Transverse colon (tissue), 4 donors: ENCODE measurements at regions not wholly inside any gene's neighbourhood (a gene's known extent, or its start where the extent isn't known, plus 50 kb on each side); places are given as distances from the start of the nearest gene placed in this dataset.
A peak's percentile ranks its signal among the peaks of the same experiment; 100 is the strongest.

Experiments
- DNase-seq: peaks from one replicate; pipeline ENCODE4 v3.0.0-alpha.2; 2019
- H3K27ac ChIP-seq, 4 donors: fragments of 200-600 bp; sonication (generic); 2 replicates each; pipeline ENCODE4 v1.5.1; 2016 to 2018; ENCODE audit warnings: inconsistent platforms in 4 of 4
- H3K27me3 ChIP-seq: fragments of 200-600 bp; sonication (generic); 2 replicates; pipeline ENCODE4 v1.5.1; 2017; ENCODE audit warnings: inconsistent platforms
- H3K36me3 ChIP-seq, 4 donors: fragments of 200-600 bp; sonication (generic); 2 replicates each; pipeline ENCODE4 v1.5.1; 2017 to 2019; ENCODE audit warnings: inconsistent platforms in 4 of 4
- H3K4me1 ChIP-seq, 4 donors: fragments of 200-600 bp; sonication (generic); 2 replicates each; pipeline ENCODE4 v1.5.1; 2017 to 2020; ENCODE audit warnings: inconsistent platforms in 4 of 4
- H3K4me3 ChIP-seq, 4 donors: fragments of 200-600 bp; sonication (generic); 1 replicate in 1 of 4; 2 replicates in 3 of 4; pipeline versions ENCODE4 v1.5.1 to v1.6.1; 2017 to 2019; ENCODE audit warnings: inconsistent platforms in 4 of 4
- H3K9me3 ChIP-seq, 2 donors: fragments of 200-600 bp; sonication (generic); 2 replicates each; pipeline ENCODE4 v1.5.1; 2017 to 2019; ENCODE audit warnings: inconsistent platforms in 2 of 2
- EP300 ChIP-seq: sonication (generic); formaldehyde crosslinking; IDR thresholded peaks from one replicate; pipeline ENCODE4 v1.6.1; 2017; ENCODE audit warnings: antibody characterized with exemption, low read depth
- POLR2A ChIP-seq: fragments of 450-650 bp; IDR thresholded peaks from one replicate; pipeline ENCODE4 v1.6.1; 2016; ENCODE audit warnings: antibody characterized with exemption, mild to moderate bottlenecking, moderate library complexity
- POLR2AphosphoS5 ChIP-seq, 3 donors: sonication (generic); formaldehyde crosslinking; IDR thresholded peaks; one replicate each; pipeline ENCODE4 v1.6.1; 2016; ENCODE audit warnings: antibody characterized with exemption in 3 of 3
- WGBS, 2 donors: methylation state at CpG; one replicate each; pipeline ENCODE4 v1.1.5; 2018; ENCODE audit warnings: low coverage in 1 of 2; 5-methylcytosine and 5-hydroxymethylcytosine counted together
- in situ Hi-C, 4 donors: fragments of 200-750 bp; cut with MboI; loops; one replicate each; pipeline versions ENCODE4 v1.15.0 to v1.15.1; 2017; ENCODE audit warnings: low sequenced_read_pairs in 3 of 4, low pct_ligation_motif_present in 1 of 4, low pct_unique_long_range_greater_than_20kb in 1 of 4
- intact Hi-C: fragments of 100-400 bp; cut with DNase I; formaldehyde crosslinking; loops from one replicate; pipeline ENCODE4 v1.15.1; 2023; ENCODE audit warnings: low total_unique reads
- TF ChIP-seq, protein P1 (sequence below), 5 experiments: fragments of 200-600 bp in 3 of 5; fragments of 450-650 bp in 2 of 5; sonication (generic) in 3 of 5; IDR thresholded peaks; 1 replicate in 2 of 5; 2 replicates in 3 of 5; pipeline ENCODE4 v1.5.1; 2016 to 2017; ENCODE audit warnings: antibody characterized with exemption in 5 of 5, inconsistent platforms in 3 of 5, mild to moderate bottlenecking in 2 of 5, moderate library complexity in 1 of 5

DNA sequence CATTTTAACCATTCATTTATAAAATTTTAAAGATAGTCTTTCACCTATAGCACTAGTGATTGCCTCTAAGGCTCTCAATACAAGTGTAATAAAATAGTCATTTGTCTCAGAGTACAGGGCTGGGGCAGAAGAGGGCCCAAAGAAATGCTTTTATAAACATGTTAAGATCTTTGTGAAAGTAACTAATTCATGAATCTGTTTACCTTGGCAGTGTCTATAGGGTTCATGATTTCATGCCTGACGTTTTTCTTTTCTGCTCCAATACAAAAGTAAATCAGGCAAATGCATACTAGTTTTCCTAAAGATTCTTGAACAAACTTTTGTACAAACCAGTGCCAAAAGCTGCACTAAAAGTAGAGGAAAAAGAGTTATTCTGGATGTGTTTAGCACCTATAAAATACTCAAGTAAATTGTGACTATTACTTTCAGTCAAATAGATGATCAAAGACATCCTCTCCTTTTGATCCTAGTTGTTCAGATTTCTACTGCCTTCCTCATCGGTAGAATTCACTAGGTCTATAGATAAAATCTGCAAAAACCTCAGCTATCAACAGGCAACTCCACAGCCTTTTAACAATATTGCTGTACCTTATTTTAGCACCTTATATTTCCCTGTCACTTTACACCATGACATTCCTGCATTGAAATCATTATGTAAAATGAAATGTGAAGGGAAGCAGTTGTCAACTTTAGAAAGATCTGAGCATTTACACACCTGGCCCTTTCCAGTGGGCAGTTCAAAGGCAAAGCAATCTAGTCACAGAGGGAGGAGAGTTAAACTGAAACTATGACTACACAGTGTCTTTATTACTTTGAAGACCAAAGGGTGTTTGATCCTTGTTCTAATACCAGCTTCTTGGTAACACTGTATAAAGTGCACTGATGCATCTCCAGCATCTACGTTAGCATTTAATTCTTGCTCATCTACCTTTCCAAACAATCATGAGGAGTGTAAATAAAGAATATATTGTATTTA lies 100.0 kb upstream of the MED13 start:
- Histone ChIP-seq H3K36me3 (no peaks in the 10 kb centered on the region), H3K27ac (peak overlapping the region; percentile 80 to 91 (median 86)), H3K9me3 (no peaks in the 10 kb centered on the region), H3K27me3 (no peaks in the 10 kb centered on the region), H3K4me3 (no peak overlapping the region), H3K4me1 (peaks cover 0 to 25% (median 10%) of the 10 kb centered on the region in 4 donors)
- no peak for TF ChIP-seq EP300
- TF ChIP-seq POLR2AphosphoS5 (IDR thresholded peaks at IDR 0.05) = peak in 2 of 3 donors; percentile 38 to 69
- in situ Hi-C loops (no loop called here), intact Hi-C loops (no loop called here)
- WGBS, 2 donors = 21 to 35% methylated on average over 2 to 3 of the region's 3 CpGs
- DNase-seq = peak; percentile 30

DNA sequence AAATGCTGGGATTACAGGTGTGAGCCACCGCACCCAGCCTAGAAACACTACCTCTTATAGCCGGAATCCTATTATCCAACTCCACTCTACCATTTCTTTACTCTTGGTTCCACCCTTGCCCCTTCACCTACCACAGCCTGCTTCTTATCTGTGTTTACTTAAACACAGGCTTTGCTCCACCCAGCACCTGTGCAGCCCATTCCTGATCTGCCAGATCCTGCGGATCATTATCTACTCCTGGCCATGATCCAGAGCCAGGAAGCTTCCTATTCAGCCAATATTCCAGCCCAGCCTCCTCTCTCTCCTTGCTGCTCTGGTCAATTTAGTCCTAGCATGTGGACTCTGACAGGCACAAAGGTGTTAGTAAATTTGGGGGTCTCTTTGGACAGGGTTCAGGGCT lies 98.8 kb upstream of the MED13 start:
- H3K36me3 ChIP-seq = no peaks in the 10 kb centered on the region
- TF ChIP-seq POLR2A = no peak
- peak; percentile 11 for TF ChIP-seq EP300
- peak in 2 of 3 donors; percentile 73 to 80 for TF ChIP-seq POLR2AphosphoS5 (IDR thresholded peaks at IDR 0.05)
- H3K9me3 ChIP-seq = no peaks in the 10 kb centered on the region
- H3K27me3 ChIP-seq = no peaks in the 10 kb centered on the region
- WGBS, 2 donors = 56% methylated on average over 3 of the region's 3 CpGs; no CpG with 5 or more reads in 1 of the 2 donors
- peak; percentile 87 for DNase-seq
- no peak overlapping the region for H3K4me3 ChIP-seq
- peaks cover 0 to 25% (median 10%) of the 10 kb centered on the region in 4 donors for H3K4me1 ChIP-seq
- peak overlapping the region; percentile 80 to 91 (median 86) for H3K27ac ChIP-seq
- intact Hi-C loops = no loop called here
- in situ Hi-C loops = no loop called here

DNA sequence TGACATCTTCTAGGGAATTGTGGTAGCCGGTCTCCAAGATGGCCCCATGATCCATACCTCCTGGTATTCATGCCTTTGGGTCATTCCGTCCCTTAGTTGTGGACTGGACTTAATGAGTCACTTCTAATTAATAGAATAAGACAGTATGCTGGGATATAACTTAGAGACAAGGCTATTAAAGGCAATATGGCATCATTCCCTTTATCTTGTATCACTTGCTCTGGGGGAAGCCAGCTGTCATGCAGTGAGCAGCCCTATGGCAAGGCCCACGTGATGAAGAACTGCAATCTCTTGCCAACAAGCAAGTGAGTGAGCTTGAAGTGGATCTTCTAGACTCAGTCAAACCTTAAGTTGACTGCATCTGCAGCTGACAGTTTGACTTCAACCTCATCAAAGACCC lies 97.8 kb upstream of the MED13 start:
- Histone ChIP-seq H3K36me3 (no peaks in the 10 kb centered on the region), H3K27me3 (no peaks in the 10 kb centered on the region), H3K4me3 (no peak overlapping the region), H3K27ac (peak overlapping the region in 2 of 4 donors; percentile 86 to 87), H3K4me1 (peaks cover 0 to 25% (median 10%) of the 10 kb centered on the region in 4 donors), H3K9me3 (no peaks in the 10 kb centered on the region)
- DNase-seq = no peak
- intact Hi-C loops = no loop called here
- 80 to 81% methylated on average over 1 to 3 of the region's 3 CpGs for WGBS, 2 donors
- in situ Hi-C loops = no loop called here
- TF ChIP-seq, protein P1, sequence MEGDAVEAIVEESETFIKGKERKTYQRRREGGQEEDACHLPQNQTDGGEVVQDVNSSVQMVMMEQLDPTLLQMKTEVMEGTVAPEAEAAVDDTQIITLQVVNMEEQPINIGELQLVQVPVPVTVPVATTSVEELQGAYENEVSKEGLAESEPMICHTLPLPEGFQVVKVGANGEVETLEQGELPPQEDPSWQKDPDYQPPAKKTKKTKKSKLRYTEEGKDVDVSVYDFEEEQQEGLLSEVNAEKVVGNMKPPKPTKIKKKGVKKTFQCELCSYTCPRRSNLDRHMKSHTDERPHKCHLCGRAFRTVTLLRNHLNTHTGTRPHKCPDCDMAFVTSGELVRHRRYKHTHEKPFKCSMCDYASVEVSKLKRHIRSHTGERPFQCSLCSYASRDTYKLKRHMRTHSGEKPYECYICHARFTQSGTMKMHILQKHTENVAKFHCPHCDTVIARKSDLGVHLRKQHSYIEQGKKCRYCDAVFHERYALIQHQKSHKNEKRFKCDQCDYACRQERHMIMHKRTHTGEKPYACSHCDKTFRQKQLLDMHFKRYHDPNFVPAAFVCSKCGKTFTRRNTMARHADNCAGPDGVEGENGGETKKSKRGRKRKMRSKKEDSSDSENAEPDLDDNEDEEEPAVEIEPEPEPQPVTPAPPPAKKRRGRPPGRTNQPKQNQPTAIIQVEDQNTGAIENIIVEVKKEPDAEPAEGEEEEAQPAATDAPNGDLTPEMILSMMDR (IDR thresholded peaks at IDR 0.05) = no peak
- TF ChIP-seq POLR2AphosphoS5 (IDR thresholded peaks at IDR 0.05) = no peak
- no peak for TF ChIP-seq EP300
- TF ChIP-seq POLR2A = no peak

DNA sequence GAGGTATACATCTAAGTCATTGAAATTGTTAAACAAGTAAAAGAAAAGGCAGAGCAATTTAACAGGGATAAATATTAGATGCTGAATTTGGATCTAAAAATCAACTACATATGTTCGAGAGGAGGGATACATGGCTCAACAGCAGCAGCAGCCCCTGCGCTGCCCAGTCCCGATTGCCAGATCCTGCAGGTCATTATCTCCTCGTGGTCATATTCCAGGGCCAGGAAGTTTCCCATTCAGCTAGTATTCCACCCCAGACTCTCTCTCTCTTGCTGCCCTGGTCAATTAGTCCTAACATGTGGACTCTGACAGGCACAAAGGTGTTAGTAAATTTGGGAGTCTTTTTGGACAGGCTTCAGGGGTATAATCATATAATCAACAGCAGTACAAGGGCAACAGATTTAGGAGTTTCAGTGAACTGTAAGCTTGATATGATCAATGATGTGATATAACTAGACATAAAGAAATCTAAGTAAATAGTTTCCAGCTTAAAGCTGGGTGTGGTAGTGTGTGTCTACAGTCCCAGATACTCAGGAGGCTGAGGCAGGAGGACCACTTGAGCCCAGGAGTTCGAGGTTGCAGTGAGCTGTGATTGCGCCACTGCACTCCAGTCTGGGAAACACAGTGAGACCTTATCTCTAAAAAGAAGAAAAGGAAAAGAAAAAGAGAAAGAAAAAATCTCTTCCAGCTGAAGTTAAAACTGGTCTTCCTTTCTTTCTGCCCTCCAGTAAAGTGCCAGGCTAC lies 96.5 kb upstream of the MED13 start:
- 83 to 89% methylated on average over 2 to 6 of the region's 6 CpGs for WGBS, 2 donors
- in situ Hi-C loops = no loop called here
- Histone ChIP-seq H3K4me3 (no peak overlapping the region), H3K4me1 (peaks cover 0 to 32% (median 14%) of the 10 kb centered on the region in 4 donors), H3K9me3 (no peaks in the 10 kb centered on the region), H3K27ac (peak overlapping the region in 1 of 4 donors; percentile 28), H3K36me3 (no peaks in the 10 kb centered on the region), H3K27me3 (no peaks in the 10 kb centered on the region)
- intact Hi-C loops = no loop called here
- no peak for TF ChIP-seq EP300
- TF ChIP-seq, protein P1 (IDR thresholded peaks at IDR 0.05) = no peak
- no peak for TF ChIP-seq POLR2A
- TF ChIP-seq POLR2AphosphoS5 (IDR thresholded peaks at IDR 0.05) = no peak
- no peak for DNase-seq

DNA sequence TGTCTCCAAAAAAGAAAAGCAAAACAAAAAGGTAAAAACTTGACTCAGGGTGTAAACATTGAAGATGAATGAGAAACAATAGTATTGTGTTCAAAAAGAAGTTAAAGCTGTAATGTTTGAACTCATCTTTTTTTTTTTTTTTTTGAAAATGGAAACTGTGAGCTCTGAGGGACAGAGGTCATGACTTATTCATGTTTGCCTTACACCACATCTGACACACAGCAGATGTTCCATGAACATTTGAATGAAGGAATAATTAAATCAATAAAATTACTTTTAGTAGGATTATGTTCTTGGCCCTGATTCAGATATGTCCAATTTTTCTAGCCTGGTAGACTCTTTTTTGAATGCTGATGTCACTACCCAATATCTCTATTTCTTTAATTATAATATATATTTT lies 95.7 kb upstream of the MED13 start:
- TF ChIP-seq EP300 = no peak
- TF ChIP-seq, protein P1 (IDR thresholded peaks at IDR 0.05) = no peak
- TF ChIP-seq POLR2AphosphoS5 (IDR thresholded peaks at IDR 0.05) = no peak
- no peak for TF ChIP-seq POLR2A
- Histone ChIP-seq H3K9me3 (no peaks in the 10 kb centered on the region), H3K4me1 (peaks cover 0 to 33% (median 15%) of the 10 kb centered on the region in 4 donors), H3K27ac (no peak overlapping the region), H3K27me3 (no peaks in the 10 kb centered on the region), H3K36me3 (no peaks in the 10 kb centered on the region), H3K4me3 (no peak overlapping the region)
- DNase-seq = no peak
- in situ Hi-C loops (no loop called here), intact Hi-C loops (no loop called here)
